ENCODE measurements at regions not wholly inside any gene's neighbourhood (a gene's known extent, or its start where the extent isn't known, plus 50 kb on each side); places are given as distances from the start of the nearest gene placed in this dataset.

GRCh38 chr10:28971255-28971654 lies 293.9 kb downstream of the BAMBI start:
- Histone ChIP-seq H3K79me2 (ENCODE audit: control insufficient read depth, insufficient read depth, low read length) (no peaks in the 10 kb centered on the region), H3K9me3 (replicated peaks; ENCODE audit: control insufficient read depth, insufficient read depth, low read length) (no peaks in the 10 kb centered on the region; the same call in 2 of the 3 replicates), H3K4me2 (ENCODE audit: control insufficient read depth, insufficient read depth) (no peak overlapping the region), H2AFZ (ENCODE audit: control insufficient read depth, low read depth, low read length) (no peak overlapping the region), H4K20me1 (ENCODE audit: control insufficient read depth, insufficient read depth) (no peaks in the 10 kb centered on the region), H3K9ac (ENCODE audit: control insufficient read depth, insufficient read depth, low read length) (no peak overlapping the region), H3K4me1 (ENCODE audit: control insufficient read depth, insufficient read depth, low read length) (no peaks in the 10 kb centered on the region), H3K27ac (ENCODE audit: control insufficient read depth, insufficient read depth) (no peak overlapping the region), H3K36me3 (ENCODE audit: control insufficient read depth in 2 of 2, insufficient read depth in 2 of 2, low read length in 1 of 2) (no peaks in the 10 kb centered on the region), H3K4me3 (no peak overlapping the region), H3K27me3 (replicated peaks in 1 of 2; ENCODE audit: control insufficient read depth in 2 of 2, insufficient read depth in 2 of 2, low read length in 1 of 2) (no peaks in the 10 kb centered on the region)
- ChIA-PET SMC1A (ENCODE audit: uncharacterized antibody, unreplicated experiment) (no interaction called here), RAD21 (ENCODE audit: unreplicated experiment) (no interaction called here), CTCF (interaction anchor here (0.5 kb wide), 1 partner anchor 9 kb away, joined by 3 read pairs; no protein-coding TSS in a partner anchor), POLR2A (no interaction called here)
- in situ Hi-C loops (cut with MboI) = no loop called here
- TF ChIP-seq BCL11A (IDR thresholded peaks at IDR 0.05; ENCODE audit: low read depth, low read length) (no peak), MTA2 (IDR thresholded peaks at IDR 0.05; ENCODE audit: low read depth) (no peak), MYC (IDR thresholded peaks at IDR 0.05; ENCODE audit: insufficient read depth, insufficient read length, insufficient replicate concordance, low read length, severe bottlenecking) (no peak)
- BruUV-seq (replicated peaks) = no TSS peak
- FAIRE-seq (no peak), DNase-seq (ENCODE audit: low read depth, low spot score) (no peak), ATAC-seq (no peak)
- 69% methylated on average over 6 of the region's 6 CpGs for WGBS (ENCODE audit: insufficient coverage, insufficient replicate concordance, low lambda C conversion rate, missing lambda C conversion rate)
- intact Hi-C loops (cut with micrococcal nuclease; ENCODE audit: unreplicated experiment) = no loop called here

- in situ Hi-C loops (cut with MboI) (no loop called here), intact Hi-C loops (cut with micrococcal nuclease; ENCODE audit: unreplicated experiment) (no loop called here)
- Histone ChIP-seq H4K20me1 (ENCODE audit: control insufficient read depth, insufficient read depth) (no peaks in the 10 kb centered on the region), H2AFZ (ENCODE audit: control insufficient read depth, low read depth, low read length) (no peak overlapping the region), H3K27me3 (replicated peaks in 1 of 2; ENCODE audit: control insufficient read depth in 2 of 2, insufficient read depth in 2 of 2, low read length in 1 of 2) (no peaks in the 10 kb centered on the region), H3K9ac (ENCODE audit: control insufficient read depth, insufficient read depth, low read length) (no peak overlapping the region), H3K79me2 (ENCODE audit: control insufficient read depth, insufficient read depth, low read length) (no peaks in the 10 kb centered on the region), H3K4me3 (no peak overlapping the region), H3K4me2 (ENCODE audit: control insufficient read depth, insufficient read depth) (no peak overlapping the region), H3K9me3 (replicated peaks; ENCODE audit: control insufficient read depth, insufficient read depth, low read length) (no peaks in the 10 kb centered on the region; the same call in 2 of the 3 replicates), H3K36me3 (ENCODE audit: control insufficient read depth in 2 of 2, insufficient read depth in 2 of 2, low read length in 1 of 2) (no peaks in the 10 kb centered on the region), H3K4me1 (ENCODE audit: control insufficient read depth, insufficient read depth, low read length) (no peaks in the 10 kb centered on the region), H3K27ac (ENCODE audit: control insufficient read depth, insufficient read depth) (no peak overlapping the region)
- WGBS (ENCODE audit: insufficient coverage, insufficient replicate concordance, low lambda C conversion rate, missing lambda C conversion rate) = 12% methylated on average over 5 of the region's 5 CpGs
- SMC1A ChIA-PET (ENCODE audit: uncharacterized antibody, unreplicated experiment) = no interaction called here
- CTCF ChIA-PET = interaction anchor here (0.5 kb wide), 1 partner anchor 9 kb away, joined by 3 read pairs; no protein-coding TSS in a partner anchor
- DNase-seq (ENCODE audit: low read depth, low spot score) = no peak
- POLR2A ChIA-PET = no interaction called here
- RAD21 ChIA-PET (ENCODE audit: unreplicated experiment) = no interaction called here
- FAIRE-seq = no peak
- no peak for ATAC-seq
- no TSS peak for BruUV-seq (replicated peaks)
- TF ChIP-seq ZNF622 (IDR thresholded peaks at IDR 0.05) (no peak), JUNB (IDR thresholded peaks at IDR 0.05) (no peak), CBX3 (IDR thresholded peaks at IDR 0.05; ENCODE audit: borderline replicate concordance, low read depth) (no peak), CUX1 (IDR thresholded peaks at IDR 0.05; ENCODE audit: insufficient replicate concordance, low read depth, low read length) (no peak), RBBP5 (conservative IDR thresholded peaks at IDR 0.05) (no peak), CBFB (IDR thresholded peaks at IDR 0.05; ENCODE audit: low read depth) (no peak), SKIL (IDR thresholded peaks at IDR 0.05; ENCODE audit: low read depth, poor library complexity, severe bottlenecking) (no peak), ZNF217 (IDR thresholded peaks at IDR 0.05) (no peak), IKZF2 (IDR thresholded peaks at IDR 0.05) (no peak)
Measured at GRCh38 chr10:28971764-28972163, 294.4 kb downstream of the BAMBI start.

Measured in GM12878 (cell line).